Ectodermal cell (in vitro differentiated cells): ENCODE measurements at regions not wholly inside any gene's neighbourhood (a gene's known extent, or its start where the extent isn't known, plus 50 kb on each side); places are given as distances from the start of the nearest gene placed in this dataset.

ENCODE experiments used
- H3K27ac ChIP-seq: 2 replicates; pipeline ENCODE4 v1.7.0; 2013; ENCODE audit warnings: mild to moderate bottlenecking, low read depth, low read length; ENCODE audit not compliant: insufficient read depth, poor library complexity, severe bottlenecking
- H3K27me3 ChIP-seq: 2 replicates; pipeline ENCODE4 v1.7.0; 2013; ENCODE audit warnings: mild to moderate bottlenecking, low read length; ENCODE audit not compliant: insufficient read depth, control insufficient read depth, poor library complexity, severe bottlenecking
- H3K36me3 ChIP-seq: one replicate; pipeline ENCODE4 v1.7.0; 2013; ENCODE audit warnings: low read length; ENCODE audit not compliant: control insufficient read depth, insufficient read depth
- H3K4me1 ChIP-seq: one replicate; pipeline ENCODE4 v1.7.0; 2013; ENCODE audit warnings: low read length; ENCODE audit not compliant: control insufficient read depth, insufficient read depth
- H3K4me3 ChIP-seq: 2 replicates; pipeline ENCODE4 v1.7.0; 2013; ENCODE audit warnings: low read depth, low read length, control low read depth; ENCODE audit not compliant: insufficient read depth
- H3K9me3 ChIP-seq: 2 replicates; pipeline ENCODE4 v1.7.0; 2013; ENCODE audit warnings: mild to moderate bottlenecking, low read length, moderate library complexity; ENCODE audit not compliant: control insufficient read depth
- WGBS, 2 experiments: methylation state at CpG; one replicate each; pipeline ENCODE4 v1.1.7; 2013; ENCODE audit warnings: missing lambda C conversion rate in 2 of 2; 5-methylcytosine and 5-hydroxymethylcytosine counted together

- 94 to 95% methylated on average over 7 of the region's 7 CpGs for WGBS, 2 experiments
- H3K9me3 ChIP-seq, result no peaks in the 10 kb centered on the region
- no peaks in the 10 kb centered on the region for H3K27me3 ChIP-seq
Measured at GRCh38 chr11:34758262-34758661, 137.4 kb downstream of the EHF start.

GRCh38 chr11:34757026-34757451 lies 136.1 kb downstream of the EHF start:
- H3K9me3 ChIP-seq, result no peaks in the 10 kb centered on the region
- no peaks in the 10 kb centered on the region for H3K36me3 ChIP-seq
- no peaks in the 10 kb centered on the region for H3K4me1 ChIP-seq
- H3K27ac ChIP-seq, result no peak overlapping the region
- WGBS, 2 experiments, result no CpG with 5 or more reads among the region's 1 CpG
- no peak overlapping the region for H3K4me3 ChIP-seq
- H3K27me3 ChIP-seq, result no peaks in the 10 kb centered on the region

More at GRCh38 chr11:34758262-34758661, 137.4 kb downstream of the EHF start:
- H3K4me3 ChIP-seq, result no peak overlapping the region
- no peaks in the 10 kb centered on the region for H3K4me1 ChIP-seq
- H3K36me3 ChIP-seq, result no peaks in the 10 kb centered on the region
- H3K27ac ChIP-seq, result no peak overlapping the region

- Histone ChIP-seq H3K36me3 (no peaks in the 10 kb centered on the region), H3K27me3 (no peaks in the 10 kb centered on the region), H3K4me3 (no peak overlapping the region), H3K27ac (no peak overlapping the region), H3K4me1 (no peaks in the 10 kb centered on the region), H3K9me3 (no peaks in the 10 kb centered on the region)
- 89 to 100% methylated on average over 1 of the region's 1 CpG for whole genome bisulfite sequencing, 2 experiments
Measured at GRCh38 chr11:34756591-34756990, 135.7 kb downstream of the EHF start.

- H3K27ac ChIP-seq, result no peak overlapping the region
- 95% methylated on average over 7 of the region's 7 CpGs for WGBS, 2 experiments
- H3K27me3 ChIP-seq, result no peaks in the 10 kb centered on the region
- no peaks in the 10 kb centered on the region for H3K4me1 ChIP-seq
- H3K36me3 ChIP-seq, result no peaks in the 10 kb centered on the region
- H3K4me3 ChIP-seq, result no peak overlapping the region
- H3K9me3 ChIP-seq, result no peaks in the 10 kb centered on the region
Measured at GRCh38 chr11:34755671-34756070, 134.8 kb downstream of the EHF start.

- no peaks in the 10 kb centered on the region for H3K27me3 ChIP-seq
- no peak overlapping the region for H3K4me3 ChIP-seq
- 92 to 97% methylated on average over 7 to 8 of the region's 8 CpGs for WGBS, 2 experiments
- no peak overlapping the region for H3K27ac ChIP-seq
- H3K9me3 ChIP-seq, result no peaks in the 10 kb centered on the region
- H3K4me1 ChIP-seq, result no peaks in the 10 kb centered on the region
- no peaks in the 10 kb centered on the region for H3K36me3 ChIP-seq
Measured at GRCh38 chr11:34754171-34754823, 133.4 kb downstream of the EHF start.

- no peaks in the 10 kb centered on the region for H3K4me1 ChIP-seq
- H3K27me3 ChIP-seq, result no peaks in the 10 kb centered on the region
- H3K4me3 ChIP-seq, result no peak overlapping the region
- no peak overlapping the region for H3K27ac ChIP-seq
- no peaks in the 10 kb centered on the region for H3K9me3 ChIP-seq
- H3K36me3 ChIP-seq, result no peaks in the 10 kb centered on the region
- WGBS, 2 experiments, result 86% methylated on average over 1 of the region's 1 CpG
Measured at GRCh38 chr11:34750692-34751405, 130.0 kb downstream of the EHF start.

- Histone ChIP-seq H3K36me3 (no peaks in the 10 kb centered on the region), H3K27me3 (no peaks in the 10 kb centered on the region), H3K9me3 (no peaks in the 10 kb centered on the region), H3K27ac (no peak overlapping the region), H3K4me1 (no peaks in the 10 kb centered on the region), H3K4me3 (no peak overlapping the region)
- WGBS, 2 experiments, result 92 to 97% methylated on average over 7 to 8 of the region's 8 CpGs
Measured at GRCh38 chr11:34749666-34750659, 129.1 kb downstream of the EHF start.

GRCh38 chr11:34748036-34748435 lies 127.1 kb downstream of the EHF start:
- Histone ChIP-seq H3K4me3 (no peak overlapping the region), H3K9me3 (no peaks in the 10 kb centered on the region), H3K36me3 (no peaks in the 10 kb centered on the region), H3K27ac (no peak overlapping the region), H3K4me1 (no peaks in the 10 kb centered on the region), H3K27me3 (no peaks in the 10 kb centered on the region)
- WGBS, 2 experiments, result 96 to 98% methylated on average over 3 of the region's 3 CpGs

- Histone ChIP-seq H3K4me1 (no peaks in the 10 kb centered on the region), H3K27ac (no peak overlapping the region), H3K4me3 (no peak overlapping the region), H3K36me3 (no peaks in the 10 kb centered on the region), H3K27me3 (no peaks in the 10 kb centered on the region), H3K9me3 (no peaks in the 10 kb centered on the region)
- 62 to 63% methylated on average over 3 of the region's 3 CpGs for whole genome bisulfite sequencing, 2 experiments
Measured at GRCh38 chr11:34747251-34747650, 126.4 kb downstream of the EHF start.

- H3K9me3 ChIP-seq, result no peaks in the 10 kb centered on the region
- 90 to 91% methylated on average over 3 of the region's 3 CpGs for WGBS, 2 experiments
Measured at GRCh38 chr11:34745195-34745594, 124.3 kb downstream of the EHF start.

More at GRCh38 chr11:34745195-34745594, 124.3 kb downstream of the EHF start:
- no peaks in the 10 kb centered on the region for H3K27me3 ChIP-seq
- no peak overlapping the region for H3K4me3 ChIP-seq
- H3K27ac ChIP-seq, result no peak overlapping the region
- no peaks in the 10 kb centered on the region for H3K36me3 ChIP-seq
- H3K4me1 ChIP-seq, result no peaks in the 10 kb centered on the region
